ENCODE measurements at regions not wholly inside any gene's neighbourhood (a gene's known extent, or its start where the extent isn't known, plus 50 kb on each side); places are given as distances from the start of the nearest gene placed in this dataset.

DNA sequence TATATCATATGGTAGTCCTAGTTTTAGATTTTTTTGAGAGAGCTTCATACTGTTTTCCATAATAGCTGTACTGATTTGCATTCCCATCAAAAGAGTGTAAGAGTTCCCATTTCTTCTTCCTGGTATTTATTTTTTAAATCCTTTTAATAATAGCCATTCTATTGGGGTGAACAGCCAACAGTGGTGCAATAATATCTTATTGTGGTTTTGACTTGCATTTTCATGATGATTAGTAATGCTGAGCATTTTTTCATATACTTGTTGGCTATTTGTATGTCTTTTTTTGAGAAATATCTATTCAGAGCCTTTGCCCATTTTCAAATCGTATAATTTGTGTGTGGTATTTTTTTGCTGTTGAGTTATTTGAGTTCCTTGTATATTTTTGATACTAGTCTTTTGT is 167.4 kb downstream of the FZD1 start (continued):
- TF ChIP-seq, protein P1, sequence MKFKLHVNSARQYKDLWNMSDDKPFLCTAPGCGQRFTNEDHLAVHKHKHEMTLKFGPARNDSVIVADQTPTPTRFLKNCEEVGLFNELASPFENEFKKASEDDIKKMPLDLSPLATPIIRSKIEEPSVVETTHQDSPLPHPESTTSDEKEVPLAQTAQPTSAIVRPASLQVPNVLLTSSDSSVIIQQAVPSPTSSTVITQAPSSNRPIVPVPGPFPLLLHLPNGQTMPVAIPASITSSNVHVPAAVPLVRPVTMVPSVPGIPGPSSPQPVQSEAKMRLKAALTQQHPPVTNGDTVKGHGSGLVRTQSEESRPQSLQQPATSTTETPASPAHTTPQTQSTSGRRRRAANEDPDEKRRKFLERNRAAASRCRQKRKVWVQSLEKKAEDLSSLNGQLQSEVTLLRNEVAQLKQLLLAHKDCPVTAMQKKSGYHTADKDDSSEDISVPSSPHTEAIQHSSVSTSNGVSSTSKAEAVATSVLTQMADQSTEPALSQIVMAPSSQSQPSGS (IDR thresholded peaks at IDR 0.05; ENCODE audit: low read length), result no peak

DNA sequence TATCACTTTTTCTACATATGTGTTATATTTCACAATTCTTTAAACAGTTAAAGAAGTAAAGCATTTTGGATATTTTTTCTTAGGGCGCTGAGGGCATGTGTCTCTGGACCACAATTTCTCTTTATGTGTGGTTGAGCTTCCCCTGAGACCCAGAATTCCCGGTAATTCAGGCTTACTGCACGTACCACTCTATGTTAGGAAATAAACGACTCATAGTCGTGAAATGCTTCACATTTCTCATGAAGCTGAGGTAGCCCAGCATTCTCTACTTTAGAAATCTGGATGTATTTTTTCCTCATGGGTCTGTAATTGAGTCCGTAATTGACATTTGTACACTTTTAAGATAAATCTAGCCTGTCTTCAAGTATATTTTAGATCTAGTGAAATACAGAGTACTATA is 170.6 kb downstream of the FZD1 start:
- DNase-seq (ENCODE audit: low read depth, low spot score) (no peak), ATAC-seq (no peak), FAIRE-seq (no peak)
- Histone ChIP-seq H2AFZ (ENCODE audit: control insufficient read depth, low read depth, low read length) (no peak overlapping the region), H3K9me3 (replicated peaks; ENCODE audit: control insufficient read depth, insufficient read depth, low read length) (no peaks in the 10 kb centered on the region), H3K79me2 (ENCODE audit: control insufficient read depth, insufficient read depth, low read length) (no peaks in the 10 kb centered on the region), H3K27me3 (replicated peaks in 1 of 2; ENCODE audit: control insufficient read depth in 2 of 2, insufficient read depth in 2 of 2, low read length in 1 of 2) (no peaks in the 10 kb centered on the region), H4K20me1 (ENCODE audit: control insufficient read depth, insufficient read depth) (no peaks in the 10 kb centered on the region), H3K4me2 (ENCODE audit: control insufficient read depth, insufficient read depth) (no peak overlapping the region), H3K36me3 (ENCODE audit: control insufficient read depth in 2 of 2, insufficient read depth in 2 of 2, low read length in 1 of 2) (no peaks in the 10 kb centered on the region), H3K9ac (ENCODE audit: control insufficient read depth, insufficient read depth, low read length) (no peak overlapping the region), H3K4me3 (no peak overlapping the region), H3K27ac (ENCODE audit: control insufficient read depth, insufficient read depth) (no peak overlapping the region), H3K4me1 (ENCODE audit: control insufficient read depth, insufficient read depth, low read length) (no peaks in the 10 kb centered on the region)
- ChIA-PET CTCF (no interaction called here), SMC1A (ENCODE audit: uncharacterized antibody, unreplicated experiment) (no interaction called here), RAD21 (ENCODE audit: unreplicated experiment) (no interaction called here), POLR2A (no interaction called here)
- BruUV-seq (replicated peaks), result no TSS peak
- no peak for TF ChIP-seq ESRRA (IDR thresholded peaks at IDR 0.05; ENCODE audit: low read length)
- WGBS (ENCODE audit: insufficient coverage, insufficient replicate concordance, low lambda C conversion rate, missing lambda C conversion rate), result 1% methylated on average over 6 of the region's 6 CpGs
- in situ Hi-C loops (cut with MboI) (no loop called here), intact Hi-C loops (cut with micrococcal nuclease; ENCODE audit: unreplicated experiment) (no loop called here)

DNA sequence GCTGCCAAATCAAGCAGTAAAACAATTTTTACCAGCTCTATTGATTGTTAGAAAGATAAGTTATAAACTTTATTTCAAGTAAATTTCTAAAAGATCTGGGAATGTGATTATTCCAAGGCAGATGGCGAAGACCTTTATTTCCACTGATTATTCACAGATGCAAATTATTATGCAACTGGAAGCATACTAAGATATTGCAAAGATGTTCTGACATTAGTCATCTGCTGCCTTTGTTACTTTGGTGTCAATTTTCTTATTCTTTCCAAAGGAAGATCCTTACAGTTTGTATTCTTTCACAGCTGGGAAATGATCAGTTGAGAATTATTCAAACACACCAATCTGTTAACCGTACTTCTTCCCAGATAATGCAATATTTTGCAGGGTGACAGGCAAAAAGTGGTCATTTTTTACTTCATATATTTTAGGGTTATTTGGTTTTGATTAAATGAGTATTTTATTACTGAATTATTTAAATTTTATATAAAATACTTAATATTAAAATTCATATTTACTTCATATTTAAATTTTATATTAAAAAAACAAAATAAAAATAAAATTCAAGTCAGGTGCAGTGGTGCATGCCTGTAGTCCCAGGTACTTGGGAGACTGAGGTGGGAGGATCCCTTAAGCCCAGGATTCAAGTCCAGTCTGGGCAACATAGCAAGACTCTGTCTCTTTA is 171.3 kb downstream of the FZD1 start:
- no peak overlapping the region for H2AFZ ChIP-seq (ENCODE audit: control insufficient read depth, low read depth, low read length)
- no peak overlapping the region for H3K27ac ChIP-seq (ENCODE audit: control insufficient read depth, insufficient read depth)
- no peaks in the 10 kb centered on the region for H3K79me2 ChIP-seq (ENCODE audit: control insufficient read depth, insufficient read depth, low read length)
- TF ChIP-seq RCOR1 (conservative IDR thresholded peaks at IDR 0.05; ENCODE audit: low read depth, low read length) (no peak), CHD2 (IDR thresholded peaks at IDR 0.05; ENCODE audit: borderline replicate concordance, low read depth, low read length) (no peak)
- H3K27me3 ChIP-seq (replicated peaks in 1 of 2; ENCODE audit: control insufficient read depth in 2 of 2, insufficient read depth in 2 of 2, low read length in 1 of 2), result no peaks in the 10 kb centered on the region
- in situ Hi-C loops (cut with MboI) (no loop called here), intact Hi-C loops (cut with micrococcal nuclease; ENCODE audit: unreplicated experiment) (no loop called here)
- ChIA-PET POLR2A (no interaction called here), RAD21 (ENCODE audit: unreplicated experiment) (no interaction called here), CTCF (no interaction called here), SMC1A (ENCODE audit: uncharacterized antibody, unreplicated experiment) (no interaction called here)
- no peaks in the 10 kb centered on the region for H4K20me1 ChIP-seq (ENCODE audit: control insufficient read depth, insufficient read depth)
- no peaks in the 10 kb centered on the region for H3K4me1 ChIP-seq (ENCODE audit: control insufficient read depth, insufficient read depth, low read length)
- DNase-seq (ENCODE audit: low read depth, low spot score) (no peak), FAIRE-seq (no peak), ATAC-seq (no peak)
- no peaks in the 10 kb centered on the region for H3K36me3 ChIP-seq (ENCODE audit: control insufficient read depth in 2 of 2, insufficient read depth in 2 of 2, low read length in 1 of 2)
- H3K9ac ChIP-seq (ENCODE audit: control insufficient read depth, insufficient read depth, low read length), result no peak overlapping the region
- 17% methylated on average over 2 of the region's 2 CpGs for WGBS (ENCODE audit: insufficient coverage, insufficient replicate concordance, low lambda C conversion rate, missing lambda C conversion rate)
- H3K9me3 ChIP-seq (replicated peaks; ENCODE audit: control insufficient read depth, insufficient read depth, low read length), result no peaks in the 10 kb centered on the region
- BruUV-seq (replicated peaks), result no TSS peak
- no peak overlapping the region for H3K4me3 ChIP-seq
- no peak overlapping the region for H3K4me2 ChIP-seq (ENCODE audit: control insufficient read depth, insufficient read depth)
